Midbrain (tissue), 1 donor: ENCODE measurements at regions not wholly inside any gene's neighbourhood (a gene's known extent, or its start where the extent isn't known, plus 50 kb on each side); places are given as distances from the start of the nearest gene placed in this dataset.

Experiments
- DNase-seq: peaks from one replicate; lab custom pipeline; 2025; lab: John Stamatoyannopoulos, UW

GRCh38 chr1:2971101-2971501 is 50.2 kb upstream of the ACTRT2 start:
- no peak for DNase-seq
